Left lung (tissue), 4 donors: ENCODE measurements at regions not wholly inside any gene's neighbourhood (a gene's known extent, or its start where the extent isn't known, plus 50 kb on each side); places are given as distances from the start of the nearest gene placed in this dataset.
"Not testable (repeated sequence)": the region's sequence is repeated elsewhere in the genome, so short reads cannot be mapped to it uniquely, and the experiment has no call there.

ENCODE experiments used
- ATAC-seq: fragments of 200-7000 bp; cut with Tn5 transposase; one replicate; pipeline ENCODE4 v1.9.1; 2020; ENCODE audit warnings: moderate library complexity
- DNase-seq, 4 donors: peaks; one replicate each; pipeline ENCODE4 v3.0.0-alpha.2; 2013 to 2020
- H3K27ac ChIP-seq, 2 donors: fragments of 200-600 bp; sonication (generic) in 1 of 2; one replicate each; pipeline versions ENCODE4 v1.5.0 to v1.8.0; 2020 to 2021
- H3K27me3 ChIP-seq, 2 donors: fragments of 200-600 bp; sonication (generic) in 1 of 2; one replicate each; pipeline versions ENCODE4 v1.5.0 to v1.8.0; 2020 to 2021
- H3K36me3 ChIP-seq, 2 donors: fragments of 200-600 bp; sonication (generic) in 1 of 2; one replicate each; pipeline versions ENCODE4 v1.5.0 to v1.8.0; 2020 to 2021
- H3K4me1 ChIP-seq, 2 donors: fragments of 200-600 bp; one replicate each; pipeline ENCODE4 v1.8.0; 2021
- H3K4me3 ChIP-seq, 2 donors: fragments of 200-600 bp; sonication (generic) in 1 of 2; one replicate each; pipeline versions ENCODE4 v1.5.0 to v1.8.0; 2020 to 2021; ENCODE audit warnings: mild to moderate bottlenecking in 1 of 2
- H3K9me3 ChIP-seq, 2 donors: fragments of 200-600 bp; sonication (generic) in 1 of 2; one replicate each; pipeline versions ENCODE4 v1.5.0 to v1.8.0; 2020 to 2021
- CTCF ChIP-seq, 2 donors: fragments of 200-600 bp; sonication (generic) in 1 of 2; IDR thresholded peaks; one replicate each; pipeline versions ENCODE4 v1.5.0 to v1.8.0; 2021; ENCODE audit warnings: antibody characterized with exemption in 2 of 2
- intact Hi-C, 2 donors: fragments of 100-400 bp; cut with DNase I; formaldehyde crosslinking; loops; one replicate each; pipeline versions ENCODE4 v1.11.2 to v1.14.2; 2022
- donor health status: DM: no; HTN: yes; CAD: no.
- donor health status: DM: no; HTN: no; CAD: no.

GRCh38 chr12:32010631-32011336, 51.6 kb downstream of the RESF1 start:
- Histone ChIP-seq H3K4me3 (no peak overlapping the region), H3K27me3 (no peaks in the 10 kb centered on the region), H3K4me1 (no peaks in the 10 kb centered on the region), H3K36me3 (no peaks in the 10 kb centered on the region), H3K27ac (no peak overlapping the region), H3K9me3 (no peaks in the 10 kb centered on the region)
- intact Hi-C loops, result no loop called here
- DNase-seq, result no peak
- no peak for TF ChIP-seq CTCF (IDR thresholded peaks at IDR 0.05)
- no peak for ATAC-seq

- no peak overlapping the region for H3K27ac ChIP-seq
- DNase-seq, result no peak
- TF ChIP-seq CTCF (IDR thresholded peaks at IDR 0.05), result no peak
- intact Hi-C loops, result no loop called here
- H3K4me3 ChIP-seq, result no peak overlapping the region
- H3K36me3 ChIP-seq, result no peaks in the 10 kb centered on the region
- no peaks in the 10 kb centered on the region for H3K9me3 ChIP-seq
- ATAC-seq, result no peak
- no peaks in the 10 kb centered on the region for H3K4me1 ChIP-seq
- H3K27me3 ChIP-seq, result no peaks in the 10 kb centered on the region
These were observed 53.1 kb downstream of the RESF1 start for GRCh38 chr12:32012249-32012785.

- no peaks in the 10 kb centered on the region for H3K4me1 ChIP-seq
- no peak overlapping the region for H3K4me3 ChIP-seq
- DNase-seq (no peak), ATAC-seq (no peak)
- no peak for TF ChIP-seq CTCF (IDR thresholded peaks at IDR 0.05)
- H3K36me3 ChIP-seq, result no peaks in the 10 kb centered on the region
- no peaks in the 10 kb centered on the region for H3K27me3 ChIP-seq
- no peak overlapping the region for H3K27ac ChIP-seq
- intact Hi-C loops, result no loop called here
- no peaks in the 10 kb centered on the region for H3K9me3 ChIP-seq
These were observed 55.8 kb downstream of the RESF1 start for GRCh38 chr12:32015036-32015435.

- no peak for TF ChIP-seq CTCF (IDR thresholded peaks at IDR 0.05)
- H3K27ac ChIP-seq, result no peak overlapping the region
- no peaks in the 10 kb centered on the region for H3K36me3 ChIP-seq
- intact Hi-C loops, result no loop called here
- ATAC-seq, result no peak
- no peak for DNase-seq
- no peak overlapping the region for H3K4me3 ChIP-seq
- H3K27me3 ChIP-seq, result no peaks in the 10 kb centered on the region
- H3K4me1 ChIP-seq, result peaks cover 0 to 6% of the 10 kb centered on the region in 2 donors
- H3K9me3 ChIP-seq, result no peaks in the 10 kb centered on the region
These were observed 57.7 kb downstream of the RESF1 start for GRCh38 chr12:32016680-32017482.

GRCh38 chr12:32021346-32021773, 62.1 kb downstream of the RESF1 start:
- TF ChIP-seq CTCF (IDR thresholded peaks at IDR 0.05), result no peak
- H3K27ac ChIP-seq, result no peak overlapping the region
- intact Hi-C loops, result no loop called here

GRCh38 chr12:32022387-32022786, 63.2 kb downstream of the RESF1 start:
- DNase-seq, H3K4me1 ChIP-seq, H3K4me3 ChIP-seq, H3K9me3 ChIP-seq, ATAC-seq, H3K27me3 ChIP-seq, H3K36me3 ChIP-seq, intact Hi-C loops, H3K27ac ChIP-seq: not testable (repeated sequence)

More at GRCh38 chr12:32021346-32021773, 62.1 kb downstream of the RESF1 start:
- Histone ChIP-seq H3K4me1 (peaks cover 0 to 6% of the 10 kb centered on the region in 2 donors), H3K27me3 (no peaks in the 10 kb centered on the region), H3K36me3 (no peaks in the 10 kb centered on the region), H3K9me3 (no peaks in the 10 kb centered on the region), H3K4me3 (no peak overlapping the region)
- DNase-seq (no peak), ATAC-seq (no peak)

GRCh38 chr12:32023861-32024260, 64.6 kb downstream of the RESF1 start:
- H3K27ac ChIP-seq, ATAC-seq, H3K9me3 ChIP-seq, H3K4me1 ChIP-seq, intact Hi-C loops, H3K4me3 ChIP-seq, H3K36me3 ChIP-seq, DNase-seq, H3K27me3 ChIP-seq: not testable (repeated sequence)
